ENCODE measurements at regions not wholly inside any gene's neighbourhood (a gene's known extent, or its start where the extent isn't known, plus 50 kb on each side); places are given as distances from the start of the nearest gene placed in this dataset.

GRCh38 chr7:69088185-69088584 lies 510.1 kb upstream of the AUTS2 start:
- FAIRE-seq = no peak

GRCh38 chr7:69090936-69091335 lies 507.3 kb upstream of the AUTS2 start:
- H3K4me1 ChIP-seq = no peaks in the 10 kb centered on the region
- DNase-seq (no peak), ATAC-seq (no peak), FAIRE-seq (no peak)
- WGBS, 2 donors = 57 to 72% methylated on average over 4 of the region's 4 CpGs
- H3K36me3 ChIP-seq = no peaks in the 10 kb centered on the region
- H3K27me3 ChIP-seq = no peaks in the 10 kb centered on the region
- no peaks in the 10 kb centered on the region for H3K9me3 ChIP-seq
- no peak for TF ChIP-seq CTCF (IDR thresholded peaks at IDR 0.05)
- intact Hi-C loops (cut with DNase I) = no loop called here
- H3K4me3 ChIP-seq = no peak overlapping the region
- no peak overlapping the region for H3K27ac ChIP-seq

More at GRCh38 chr7:69088185-69088584, 510.1 kb upstream of the AUTS2 start:
- Histone ChIP-seq H3K4me1 (no peaks in the 10 kb centered on the region), H3K36me3 (no peaks in the 10 kb centered on the region), H3K27ac (no peak overlapping the region), H3K27me3 (no peaks in the 10 kb centered on the region), H3K9me3 (no peaks in the 10 kb centered on the region), H3K4me3 (no peak overlapping the region)
- no peak for TF ChIP-seq CTCF (IDR thresholded peaks at IDR 0.05)
- DNase-seq (no peak), ATAC-seq (no peak)
- intact Hi-C loops (cut with DNase I) = no loop called here

GRCh38 chr7:69091521-69091920 lies 506.8 kb upstream of the AUTS2 start:
- DNase-seq (no peak), ATAC-seq (no peak), FAIRE-seq (no peak)
- 57 to 64% methylated on average over 4 of the region's 4 CpGs for WGBS, 2 donors
- no peak overlapping the region for H3K27ac ChIP-seq
- no peaks in the 10 kb centered on the region for H3K36me3 ChIP-seq
- H3K9me3 ChIP-seq = no peaks in the 10 kb centered on the region
- no peaks in the 10 kb centered on the region for H3K4me1 ChIP-seq
- TF ChIP-seq CTCF (IDR thresholded peaks at IDR 0.05) = no peak
- intact Hi-C loops (cut with DNase I) = no loop called here
- H3K27me3 ChIP-seq = no peaks in the 10 kb centered on the region
- no peak overlapping the region for H3K4me3 ChIP-seq

GRCh38 chr7:69095127-69095526 lies 503.1 kb upstream of the AUTS2 start:
- TF ChIP-seq CTCF (IDR thresholded peaks at IDR 0.05) = no peak
- Histone ChIP-seq H3K27ac (no peak overlapping the region), H3K4me1 (no peaks in the 10 kb centered on the region), H3K36me3 (no peaks in the 10 kb centered on the region), H3K9me3 (no peaks in the 10 kb centered on the region), H3K4me3 (no peak overlapping the region), H3K27me3 (no peaks in the 10 kb centered on the region)
- no peak for ATAC-seq
- WGBS, 2 donors = 15 to 24% methylated on average over 2 of the region's 2 CpGs
- no peak for DNase-seq
- FAIRE-seq = no peak
- intact Hi-C loops (cut with DNase I) = no loop called here

GRCh38 chr7:69095649-69096048 lies 502.6 kb upstream of the AUTS2 start:
- no peak for TF ChIP-seq CTCF (IDR thresholded peaks at IDR 0.05)
- H3K27me3 ChIP-seq = no peaks in the 10 kb centered on the region
- no peak overlapping the region for H3K4me3 ChIP-seq
- intact Hi-C loops (cut with DNase I) = no loop called here
- no peak overlapping the region for H3K27ac ChIP-seq
- no peak for DNase-seq
- 76 to 81% methylated on average over 4 of the region's 4 CpGs for WGBS, 2 donors
- no peaks in the 10 kb centered on the region for H3K9me3 ChIP-seq
- no peaks in the 10 kb centered on the region for H3K36me3 ChIP-seq
- no peak for FAIRE-seq
- ATAC-seq = no peak
- no peaks in the 10 kb centered on the region for H3K4me1 ChIP-seq

All from pancreas (tissue), 10 donors.